IMR-90 (cell line): ENCODE measurements at regions not wholly inside any gene's neighbourhood (a gene's known extent, or its start where the extent isn't known, plus 50 kb on each side); places are given as distances from the start of the nearest gene placed in this dataset.

Source experiments
- ATAC-seq: fragments of 200-7000 bp; cut with Tn5 transposase; 2 replicates; pipeline ENCODE4 v1.9.1; 2020; ENCODE audit warnings: low read depth, mild to moderate bottlenecking, moderate library complexity
- BruUV-seq: library from RNA; stranded (reverse); fragments of 400-500 nt; replicated peaks from 2 replicates; lab custom pipeline; 2021; lab: Mats Ljungman, UMichigan
- CTCF ChIA-PET: fragments of 300-600 bp; formaldehyde crosslinking; extraction: SDS; loops from one replicate; lab custom pipeline; 2021; ENCODE audit warnings: antibody characterized with exemption; lab: Yijun Ruan, JAX
- POLR2A ChIA-PET: fragments of 300-600 bp; sonication (Branson Sonifier 250); formaldehyde crosslinking; loops from one replicate; lab custom pipeline; 2022; ENCODE audit warnings: antibody characterized with exemption; ENCODE audit not compliant: unreplicated experiment; lab: Charles Lee
- DNase-seq: peaks from one replicate; pipeline ENCODE4 v3.0.0; 2013
- H2AFZ ChIP-seq: replicated peaks from 2 replicates; pipeline ENCODE3; 2013; ENCODE audit warnings: low read length, mild to moderate bottlenecking; ENCODE audit not compliant: poor library complexity
- H2AK5ac ChIP-seq: 2 replicates; pipeline ENCODE4 v1.6.1; 2013; ENCODE audit warnings: low read depth, low read length, inconsistent platforms
- H2AK9ac ChIP-seq: replicated peaks from 2 replicates; pipeline ENCODE3; 2013; ENCODE audit warnings: mild to moderate bottlenecking, low read depth, low read length, moderate library complexity; ENCODE audit not compliant: poor library complexity
- H2BK120ac ChIP-seq: 2 replicates; pipeline ENCODE4 v1.6.1; 2013; ENCODE audit warnings: low read depth, low read length, inconsistent platforms
- H2BK15ac ChIP-seq: 3 replicates; pipeline ENCODE4 v1.6.1; 2013; ENCODE audit warnings: low read depth, low read length, inconsistent platforms
- H2BK20ac ChIP-seq: 2 replicates; pipeline ENCODE4 v1.6.1; 2013; ENCODE audit warnings: low read depth, mild to moderate bottlenecking, inconsistent platforms, low read length, moderate library complexity
- H2BK5ac ChIP-seq: 2 replicates; pipeline ENCODE4 v1.6.1; 2013; ENCODE audit warnings: mild to moderate bottlenecking, low read depth, low read length, inconsistent platforms; ENCODE audit not compliant: poor library complexity, severe bottlenecking
- H3K14ac ChIP-seq: replicated peaks from 2 replicates; pipeline ENCODE4 v1.6.1; 2013; ENCODE audit warnings: low read depth, low read length, inconsistent platforms
- H3K18ac ChIP-seq: 2 replicates; pipeline ENCODE4 v1.6.1; 2013; ENCODE audit warnings: low read depth, low read length, control low read depth
- H3K23ac ChIP-seq: 2 replicates; pipeline ENCODE4 v1.6.1; 2013; ENCODE audit warnings: low read depth, low read length, inconsistent platforms
- H3K27ac ChIP-seq: 2 replicates; pipeline ENCODE4 v1.5.1; 2013; ENCODE audit warnings: mild to moderate bottlenecking, control low read depth, low read length; ENCODE audit not compliant: insufficient read depth
- H3K27me3 ChIP-seq: 2 replicates; pipeline ENCODE4 v1.6.1; 2013; ENCODE audit warnings: low read length; ENCODE audit not compliant: control insufficient read depth, insufficient read depth
- H3K36me3 ChIP-seq: 2 replicates; pipeline ENCODE4 v1.6.1; 2013; ENCODE audit warnings: low read length, mixed read lengths; ENCODE audit not compliant: control insufficient read depth, insufficient read depth
- H3K4ac ChIP-seq: 2 replicates; pipeline ENCODE4 v1.6.1; 2013; ENCODE audit warnings: low read depth, low read length, inconsistent platforms
- H3K4me1 ChIP-seq: 2 replicates; pipeline ENCODE4 v1.6.1; 2013; ENCODE audit warnings: low read length, mixed read lengths; ENCODE audit not compliant: control insufficient read depth, insufficient read depth
- H3K4me2 ChIP-seq: 2 replicates; pipeline ENCODE4 v1.6.1; 2013; ENCODE audit warnings: low read depth, mild to moderate bottlenecking, control low read depth, low read length, moderate library complexity
- H3K4me3 ChIP-seq: 2 replicates; pipeline ENCODE4 v1.5.1; 2013; ENCODE audit warnings: low read depth, mild to moderate bottlenecking, control low read depth, low read length, moderate library complexity; ENCODE audit not compliant: insufficient read depth
- H3K56ac ChIP-seq: 2 replicates; pipeline ENCODE4 v1.6.1; 2013; ENCODE audit warnings: low read length, inconsistent platforms; ENCODE audit not compliant: insufficient read depth; ENCODE audit errors: extremely low read depth
- H3K79me1 ChIP-seq, 2 experiments: 2 replicates each; pipeline ENCODE4 v1.6.1; 2013; ENCODE audit warnings: low read length in 2 of 2, inconsistent platforms in 1 of 2, low read depth in 1 of 2
- H3K9ac ChIP-seq: 2 replicates; pipeline ENCODE4 v1.6.1; 2013; ENCODE audit warnings: low read depth, low read length, control low read depth
- H3K9me1 ChIP-seq: 2 replicates; pipeline ENCODE4 v1.6.1; 2013; ENCODE audit warnings: low read length, inconsistent platforms; ENCODE audit not compliant: insufficient read depth
- H3K9me3 ChIP-seq: 2 replicates; pipeline ENCODE4 v1.6.1; 2013; ENCODE audit warnings: low read length; ENCODE audit not compliant: control insufficient read depth, insufficient read depth
- H4K20me1 ChIP-seq: 2 replicates; pipeline ENCODE4 v1.6.1; 2013; ENCODE audit warnings: low read length, inconsistent platforms; ENCODE audit not compliant: insufficient read depth
- H4K5ac ChIP-seq: 2 replicates; pipeline ENCODE4 v1.6.1; 2013; ENCODE audit warnings: mild to moderate bottlenecking, low read depth, low read length, control low read depth
- H4K8ac ChIP-seq, 2 experiments: 2 replicates each; pipeline ENCODE4 v1.6.1; 2013; ENCODE audit warnings: low read depth in 2 of 2, low read length in 2 of 2, control low read depth in 1 of 2, inconsistent platforms in 1 of 2
- H4K91ac ChIP-seq: 2 replicates; pipeline ENCODE4 v1.6.1; 2013; ENCODE audit warnings: low read depth, low read length, inconsistent platforms; ENCODE audit not compliant: insufficient read depth
- BHLHE40 ChIP-seq: fragments of 150-350 bp; IDR thresholded peaks from 2 replicates; pipeline ENCODE4 v1.6.1; 2016; ENCODE audit warnings: mild to moderate bottlenecking, low read depth, low read length
- POLR2A ChIP-seq: IDR thresholded peaks from 2 replicates; pipeline ENCODE4 v1.6.1; 2012; ENCODE audit warnings: mild to moderate bottlenecking, low read depth, low read length
- RCOR1 ChIP-seq: IDR thresholded peaks from 2 replicates; pipeline ENCODE4 v1.6.1; 2012; ENCODE audit warnings: mild to moderate bottlenecking, low read length, improper control_type of control experiment; ENCODE audit not compliant: insufficient replicate concordance
- WGBS, 2 experiments: methylation state at CpG; one replicate each; pipeline versions ENCODE4 v1.1.5 to v1.1.7; 2013; ENCODE audit warnings: missing lambda C conversion rate in 2 of 2; ENCODE audit not compliant: insufficient read length in 1 of 2; ENCODE audit errors: extremely low coverage in 2 of 2; 5-methylcytosine and 5-hydroxymethylcytosine counted together
- dilution Hi-C: fragments of 300-500 bp; cut with HindIII; formaldehyde crosslinking; loops from one replicate; pipeline ENCODE4 v1.14.3; 2018; ENCODE audit warnings: low sequenced_read_pairs; ENCODE audit not compliant: unreplicated experiment
- in situ Hi-C: fragments of 300-500 bp; cut with MboI; formaldehyde crosslinking; loops from 3 replicates; pipeline ENCODE4 v1.14.3; 2019; ENCODE audit warnings: low sequenced_read_pairs, inconsistent platforms, mixed read lengths
- intact Hi-C: fragments of 100-400 bp; cut with micrococcal nuclease; formaldehyde crosslinking; loops from 2 replicates; pipeline ENCODE4 v1.10.0; 2022
- TF ChIP-seq, protein P1 (sequence below): fragments of 150-350 bp; IDR thresholded peaks from 2 replicates; pipeline ENCODE4 v1.6.1; 2016; ENCODE audit warnings: low read depth, mild to moderate bottlenecking, low read length, moderate library complexity, borderline replicate concordance

DNA sequence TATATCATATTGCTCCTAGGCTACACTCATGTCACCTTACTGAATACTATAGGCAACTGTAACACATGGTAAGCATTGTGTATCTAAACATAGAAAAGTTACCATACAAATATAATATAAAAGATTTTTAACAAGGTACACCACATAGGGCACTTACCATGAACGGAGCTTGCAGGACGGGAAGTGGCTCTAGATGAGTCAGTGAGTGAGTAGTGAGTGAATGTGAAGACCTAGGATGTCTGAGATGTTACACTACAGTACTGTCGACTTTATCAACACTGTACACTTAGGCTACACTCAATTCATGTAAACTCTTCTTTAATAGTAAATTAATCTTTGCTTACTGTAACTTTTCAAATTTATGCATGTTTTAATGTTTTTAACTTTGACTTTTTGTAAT is 81.0 kb upstream of the PLD5 start:
- Histone ChIP-seq H2AFZ (no peak overlapping the region), H4K8ac (no peak overlapping the region), H3K4me1 (no peaks in the 10 kb centered on the region), H3K23ac (no peak overlapping the region), H3K4me3 (no peak overlapping the region), H3K79me1 (no peaks in the 10 kb centered on the region), H2BK20ac (no peak overlapping the region), H2BK120ac (no peak overlapping the region), H4K5ac (no peak overlapping the region), H3K56ac (no peak overlapping the region), H4K20me1 (no peaks in the 10 kb centered on the region), H3K4me2 (no peak overlapping the region), H3K36me3 (no peaks in the 10 kb centered on the region), H2AK5ac (no peak overlapping the region), H2AK9ac (no peak overlapping the region), H3K9ac (no peak overlapping the region), H3K14ac (no peak overlapping the region), H2BK15ac (no peak overlapping the region), H2BK5ac (no peak overlapping the region), H4K91ac (no peak overlapping the region), H3K27ac (no peak overlapping the region), H3K27me3 (no peaks in the 10 kb centered on the region), H3K18ac (no peak overlapping the region), H3K9me1 (no peaks in the 10 kb centered on the region), H3K4ac (no peak overlapping the region), H3K9me3 (peaks cover 12% of the 10 kb centered on the region)
- ChIA-PET POLR2A (no interaction called here), CTCF (no interaction called here)
- DNase-seq (no peak), ATAC-seq (no peak)
- BruUV-seq: no TSS peak
- dilution Hi-C loops (no loop called here), in situ Hi-C loops (no loop called here), intact Hi-C loops (no loop called here)
- TF ChIP-seq RCOR1: no peak
- no peak for TF ChIP-seq BHLHE40
- TF ChIP-seq, protein P1, sequence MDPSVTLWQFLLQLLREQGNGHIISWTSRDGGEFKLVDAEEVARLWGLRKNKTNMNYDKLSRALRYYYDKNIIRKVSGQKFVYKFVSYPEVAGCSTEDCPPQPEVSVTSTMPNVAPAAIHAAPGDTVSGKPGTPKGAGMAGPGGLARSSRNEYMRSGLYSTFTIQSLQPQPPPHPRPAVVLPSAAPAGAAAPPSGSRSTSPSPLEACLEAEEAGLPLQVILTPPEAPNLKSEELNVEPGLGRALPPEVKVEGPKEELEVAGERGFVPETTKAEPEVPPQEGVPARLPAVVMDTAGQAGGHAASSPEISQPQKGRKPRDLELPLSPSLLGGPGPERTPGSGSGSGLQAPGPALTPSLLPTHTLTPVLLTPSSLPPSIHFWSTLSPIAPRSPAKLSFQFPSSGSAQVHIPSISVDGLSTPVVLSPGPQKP: no peak
- TF ChIP-seq POLR2A: no peak
- WGBS, 2 experiments: no CpG with 5 or more reads among the region's 3 CpGs
